ENCODE measurements at regions not wholly inside any gene's neighbourhood (a gene's known extent, or its start where the extent isn't known, plus 50 kb on each side); places are given as distances from the start of the nearest gene placed in this dataset.

GRCh38 chr16:77592021-77592420 is 130.3 kb upstream of the NUDT7 start:
- DNase-seq (ENCODE audit: low read depth in 2 of 2): no peak

DNA sequence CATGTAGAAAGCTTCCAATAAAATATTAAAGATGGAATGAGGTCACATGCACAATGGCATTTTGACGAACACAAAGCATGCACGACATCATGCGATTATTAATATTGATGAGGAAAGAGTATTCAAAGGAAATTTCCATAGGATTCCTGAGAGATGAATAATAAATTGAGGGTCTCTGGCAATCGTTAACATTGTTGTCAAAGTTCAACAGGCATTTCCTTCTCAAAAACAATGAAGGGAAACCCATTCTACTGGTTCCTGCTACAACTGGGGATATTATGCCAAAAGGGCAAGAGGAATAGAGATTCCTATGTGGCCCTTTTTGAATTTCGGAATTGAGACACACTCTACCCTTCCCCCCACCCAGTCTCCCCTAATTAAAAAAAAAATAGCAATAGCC is 128.3 kb upstream of the NUDT7 start:
- DNase-seq (ENCODE audit: low read depth in 2 of 2): no peak

- DNase-seq (ENCODE audit: low read depth in 2 of 2): no peak
Measured at GRCh38 chr16:77594799-77595596, 127.3 kb upstream of the NUDT7 start.

GRCh38 chr16:77596261-77596660 is 126.1 kb upstream of the NUDT7 start:
- peak; percentile 43 to 57 for DNase-seq (ENCODE audit: low read depth in 2 of 2)

DNA sequence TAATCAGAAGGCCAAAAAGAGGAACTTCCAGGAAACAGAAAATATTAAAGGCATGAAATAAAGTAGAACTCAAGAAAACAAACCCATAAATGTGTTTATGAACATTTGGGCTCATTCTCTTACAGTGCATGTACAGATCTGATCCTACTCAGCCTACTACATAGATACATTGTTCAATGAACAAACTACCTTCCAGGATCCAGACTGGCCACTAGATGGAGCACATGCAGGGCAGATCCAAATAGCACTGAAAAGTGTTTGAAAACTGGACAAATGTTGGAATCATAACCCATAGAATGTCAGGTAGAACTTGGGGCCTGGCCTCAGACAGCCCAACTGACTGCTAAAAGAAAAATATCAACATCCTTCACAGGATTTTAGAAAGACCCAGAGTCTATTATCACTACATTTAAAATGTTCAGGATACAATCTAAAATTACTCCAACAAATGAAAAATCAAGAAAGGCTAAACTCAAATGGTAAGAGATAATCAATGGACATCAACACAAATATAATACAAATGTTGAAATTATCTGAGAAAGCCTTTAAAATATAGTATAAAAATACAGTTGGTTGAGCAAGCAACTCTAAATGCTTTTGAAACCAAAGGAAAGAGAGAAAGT is 122.4 kb upstream of the NUDT7 start:
- DNase-seq (ENCODE audit: low read depth in 2 of 2): no peak

- DNase-seq (ENCODE audit: low read depth in 2 of 2): no peak
Measured at GRCh38 chr16:77600555-77600954, 121.8 kb upstream of the NUDT7 start.

DNA sequence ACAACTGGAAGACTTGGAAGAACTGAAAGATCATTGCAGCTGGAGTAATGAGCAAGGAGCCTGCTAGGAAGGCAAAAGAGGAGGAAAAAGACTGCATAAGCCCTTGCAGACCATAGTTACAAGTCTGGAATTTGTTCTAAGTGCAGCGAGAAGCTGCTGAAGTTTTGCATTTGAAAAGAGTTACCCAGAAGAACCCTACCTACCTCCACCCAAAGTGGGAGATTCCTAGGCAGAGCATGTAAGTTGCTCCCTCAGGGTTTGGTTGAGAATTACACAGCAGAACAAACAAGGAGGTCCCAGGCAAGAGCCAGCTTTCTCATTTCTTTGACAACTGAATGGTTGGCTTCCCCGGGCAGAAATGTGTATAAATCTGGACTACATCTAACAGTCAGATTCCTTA is 118.7 kb upstream of the NUDT7 start:
- no peak for DNase-seq (ENCODE audit: low read depth in 2 of 2)

- no peak for DNase-seq (ENCODE audit: low read depth in 2 of 2)
Measured at GRCh38 chr16:77610496-77610895, 111.8 kb upstream of the NUDT7 start.

- no peak for DNase-seq (ENCODE audit: low read depth in 2 of 2)
Measured at GRCh38 chr16:77611386-77611785, 110.9 kb upstream of the NUDT7 start.

DNA sequence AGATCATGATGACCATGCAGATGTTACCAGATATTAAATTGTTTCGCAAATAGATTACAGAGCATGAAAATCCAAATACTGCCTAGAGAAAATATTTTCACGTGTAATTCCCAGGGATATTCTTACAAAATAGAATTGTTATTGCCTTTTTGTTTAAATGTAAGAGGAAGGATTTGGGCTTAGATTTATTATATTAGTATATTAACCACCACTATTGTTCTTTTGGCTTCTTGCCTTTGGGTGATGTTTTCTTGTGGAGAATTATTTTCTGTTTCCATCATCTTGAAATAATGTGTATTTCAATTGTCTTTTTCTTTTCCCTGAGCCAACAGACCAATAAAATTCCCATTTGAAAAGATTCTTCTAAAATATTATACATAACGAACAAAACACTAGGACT is 109.7 kb upstream of the NUDT7 start:
- DNase-seq (ENCODE audit: low read depth in 2 of 2): no peak

DNA sequence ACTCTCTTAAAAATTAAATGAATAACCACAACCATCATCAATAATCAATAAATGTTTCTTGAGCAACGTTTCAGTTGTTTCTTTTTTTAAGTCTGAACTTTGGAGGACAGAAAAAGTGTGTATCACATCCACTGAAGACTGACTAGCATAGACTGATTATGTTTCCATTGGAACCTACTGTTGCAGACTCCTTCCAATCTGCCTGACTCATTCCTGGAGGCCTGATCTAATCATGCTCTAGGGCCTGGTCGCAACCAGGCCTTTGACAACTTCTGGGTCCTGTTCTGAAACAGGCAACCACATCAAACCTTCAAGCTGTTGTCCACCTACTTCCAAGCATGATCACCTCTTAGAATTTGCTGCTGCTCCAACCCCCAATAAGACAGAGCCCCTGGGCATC is 109.2 kb upstream of the NUDT7 start:
- no peak for DNase-seq (ENCODE audit: low read depth in 2 of 2)

DNA sequence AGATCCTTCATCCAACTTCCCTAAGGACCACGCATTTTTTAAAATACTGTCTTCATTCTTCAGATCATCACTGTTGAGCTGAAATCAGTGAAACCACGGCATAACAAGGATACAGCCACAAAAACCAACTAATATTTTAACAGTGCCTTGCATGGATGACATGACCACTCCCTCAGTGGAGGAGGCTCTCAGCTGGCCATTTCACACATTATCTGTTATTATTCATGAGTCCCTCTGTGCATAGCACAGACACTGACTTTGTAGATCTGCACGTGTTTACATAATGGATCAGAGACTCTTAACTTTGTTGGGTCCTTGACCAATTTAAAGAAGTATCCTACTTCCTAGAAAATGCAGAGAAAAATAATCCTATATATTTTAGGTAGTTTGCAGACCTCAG is 104.8 kb upstream of the NUDT7 start:
- DNase-seq (ENCODE audit: low read depth in 2 of 2): no peak

- no peak for DNase-seq (ENCODE audit: low read depth in 2 of 2)
Measured at GRCh38 chr16:77617996-77618395, 104.3 kb upstream of the NUDT7 start.

- DNase-seq (ENCODE audit: low read depth in 2 of 2): no peak
Measured at GRCh38 chr16:77618951-77619350, 103.4 kb upstream of the NUDT7 start.

DNA sequence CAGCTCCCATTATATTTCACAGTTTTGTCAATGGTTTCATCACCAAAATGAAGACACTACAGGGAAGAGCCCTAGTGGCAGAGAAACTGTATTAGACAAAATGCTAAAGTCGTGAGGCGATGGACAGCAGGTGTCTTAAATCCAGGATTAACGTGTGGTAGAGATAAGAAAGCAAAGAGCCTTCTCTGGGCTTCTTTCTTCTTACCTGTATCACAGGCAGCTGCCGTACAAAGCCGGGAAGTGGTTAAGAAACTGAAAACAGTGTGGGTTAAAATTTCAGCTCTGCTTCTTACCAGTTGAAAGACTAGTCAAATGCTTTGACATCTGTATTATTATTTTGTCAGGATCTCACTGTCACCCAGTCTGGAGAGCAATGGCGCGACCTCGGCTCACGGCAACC is 98.2 kb upstream of the NUDT7 start:
- DNase-seq (ENCODE audit: low read depth in 2 of 2): no peak

DNA sequence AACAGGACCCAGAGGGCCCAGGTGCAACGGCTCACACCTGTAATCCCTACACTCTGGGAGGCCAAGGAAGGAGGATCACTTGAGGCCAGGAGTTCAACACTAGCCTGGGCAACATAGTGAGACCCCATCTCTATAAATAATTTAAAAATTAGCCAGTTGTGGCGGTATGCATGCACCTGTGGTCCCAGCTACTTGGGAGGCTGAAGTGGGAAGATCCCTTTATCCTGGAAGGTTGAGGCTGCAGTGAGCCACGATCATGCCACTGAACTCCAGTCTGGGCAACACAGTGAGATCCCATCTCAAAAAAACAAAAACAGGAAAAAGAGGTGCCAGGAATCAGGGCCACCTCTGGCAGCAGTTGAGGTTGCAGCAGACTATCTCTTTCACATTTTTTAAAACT is 85.7 kb upstream of the NUDT7 start:
- no peak for DNase-seq (ENCODE audit: low read depth in 2 of 2)

DNA sequence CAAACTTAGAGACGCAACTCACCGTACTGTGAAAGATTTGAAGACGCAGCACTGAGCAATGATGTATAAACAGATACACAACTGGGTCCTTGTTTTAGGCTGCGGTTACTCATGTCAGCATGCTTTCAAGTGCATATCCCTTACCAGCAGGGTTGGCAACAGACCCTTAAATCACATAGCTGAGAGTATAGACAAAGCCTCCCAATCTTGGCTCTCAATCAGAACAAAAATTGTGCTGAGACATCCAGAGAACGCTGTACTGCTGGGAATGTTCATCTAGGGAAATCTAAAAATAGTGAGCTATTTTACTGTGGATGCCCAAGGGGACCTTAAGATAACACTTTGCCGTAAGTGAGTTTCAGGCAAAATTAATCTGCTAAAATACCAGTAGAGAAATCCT is 84.4 kb upstream of the NUDT7 start:
- DNase-seq (ENCODE audit: low read depth in 2 of 2): no peak

DNA sequence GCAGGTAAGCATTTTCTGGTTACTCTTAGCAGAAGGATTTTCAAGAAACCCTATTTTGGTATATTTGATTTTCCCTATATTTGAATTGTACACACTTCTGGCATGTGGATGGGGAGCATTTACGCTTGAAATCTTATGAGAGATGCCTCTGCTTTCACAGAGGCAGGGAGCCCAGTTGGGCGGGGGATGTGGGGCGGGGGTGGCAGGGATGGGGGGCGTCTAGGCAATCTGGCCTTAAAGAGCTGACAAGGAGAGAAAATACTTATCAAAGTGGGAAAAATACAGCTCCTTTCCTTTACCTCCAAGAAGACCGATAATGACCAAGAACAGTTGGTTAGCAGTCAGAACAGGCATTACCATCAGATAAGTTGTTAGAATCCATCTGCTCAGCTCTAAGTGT is 79.1 kb upstream of the NUDT7 start:
- DNase-seq (ENCODE audit: low read depth in 2 of 2): no peak

- DNase-seq (ENCODE audit: low read depth in 2 of 2): no peak
Measured at GRCh38 chr16:77645764-77646163, 76.5 kb upstream of the NUDT7 start.

DNA sequence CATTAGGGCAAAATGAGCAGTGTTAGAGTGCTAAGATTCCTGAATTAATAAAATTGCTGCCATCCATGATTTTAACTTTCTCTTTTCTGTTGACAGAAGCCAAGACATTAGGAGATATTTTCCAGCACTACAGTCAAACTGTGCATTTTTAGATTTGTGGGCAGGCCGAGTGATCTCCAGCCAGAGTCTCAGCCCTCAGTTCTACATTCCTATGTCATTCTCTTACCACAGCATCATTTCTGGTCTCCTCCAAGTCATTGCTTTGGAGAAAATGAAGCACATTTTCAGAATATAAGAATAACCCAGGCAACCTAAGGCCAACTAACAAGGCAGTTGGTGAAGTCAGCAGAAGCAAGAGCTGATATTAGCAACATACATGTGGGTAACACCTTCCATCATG is 74.6 kb upstream of the NUDT7 start:
- DNase-seq (ENCODE audit: low read depth in 2 of 2): no peak

GRCh38 chr16:77650761-77651160 is 71.6 kb upstream of the NUDT7 start:
- no peak for DNase-seq (ENCODE audit: low read depth in 2 of 2)

GRCh38 chr16:77652399-77652798 is 69.9 kb upstream of the NUDT7 start:
- DNase-seq (ENCODE audit: low read depth in 2 of 2): no peak

DNA sequence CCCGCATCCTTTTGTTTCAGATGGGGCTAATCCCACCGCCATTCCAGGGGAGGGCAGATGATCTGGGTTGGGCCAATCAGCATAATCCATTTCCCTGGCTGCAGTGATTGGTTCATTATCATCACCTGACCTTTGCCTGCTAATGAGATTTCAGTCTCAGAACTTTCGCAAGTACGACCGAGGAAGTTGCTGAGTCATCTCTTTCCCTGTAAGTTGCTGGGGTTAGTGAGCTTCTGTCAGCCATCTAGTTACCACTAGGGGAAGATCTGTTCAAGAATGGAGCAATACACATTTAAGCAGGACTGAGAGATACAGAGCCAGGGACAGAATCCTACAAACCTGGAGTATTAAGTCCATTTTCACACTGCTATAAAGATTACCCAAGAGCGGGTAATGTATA is 65.3 kb upstream of the NUDT7 start:
- no peak for DNase-seq (ENCODE audit: low read depth in 2 of 2)

DNA sequence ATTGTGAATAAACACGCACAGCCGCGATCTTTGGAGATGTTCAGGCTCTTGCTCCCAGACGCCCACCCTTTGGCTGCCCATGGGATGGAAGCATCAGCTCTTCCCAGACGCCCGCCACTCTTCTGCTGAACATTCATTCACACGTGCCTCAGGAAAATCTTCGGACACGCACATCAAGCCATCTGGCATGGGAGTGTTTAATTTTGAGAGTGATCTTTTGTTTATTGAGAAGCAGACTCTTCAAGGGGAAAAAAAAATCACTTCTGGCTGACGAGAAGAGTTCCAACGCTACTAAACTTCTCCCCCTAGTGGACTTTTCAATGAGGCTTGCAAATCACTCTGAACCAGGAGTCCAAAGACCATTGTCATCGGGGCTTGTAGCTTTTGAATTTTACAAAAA is 62.0 kb upstream of the NUDT7 start:
- no peak for DNase-seq (ENCODE audit: low read depth in 2 of 2)

Data from fibroblast of skin of left quadriceps (primary cell).